GM19455 (cell line): ENCODE measurements at regions not wholly inside any gene's neighbourhood (a gene's known extent, or its start where the extent isn't known, plus 50 kb on each side); places are given as distances from the start of the nearest gene placed in this dataset.

Experiments
- ATAC-seq: cut with Tn5 transposase; IDR thresholded peaks from one replicate; pipeline ENCODE4 v1.9.1; 2021; ENCODE audit not compliant: unreplicated experiment

DNA sequence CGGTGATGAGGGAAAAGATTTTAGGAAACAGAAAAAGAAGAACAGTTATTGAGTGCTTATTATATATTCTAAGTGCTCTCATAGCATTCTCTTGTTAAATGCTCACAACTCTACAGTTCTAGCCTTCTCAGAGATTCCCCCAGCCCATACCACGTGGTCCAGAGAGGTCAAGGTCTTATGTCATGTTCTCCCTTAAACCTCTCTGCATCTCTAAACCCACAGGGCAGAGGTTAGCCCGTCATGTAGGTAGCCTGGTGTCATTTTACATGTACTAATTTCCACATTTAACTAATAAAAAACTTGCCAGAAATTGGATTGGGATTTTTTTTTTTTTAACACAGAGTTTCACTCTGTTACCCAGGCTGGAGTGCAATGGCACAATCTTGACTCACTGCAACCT lies 178.0 kb downstream of the CEMIP2 start:
- no peak for ATAC-seq

DNA sequence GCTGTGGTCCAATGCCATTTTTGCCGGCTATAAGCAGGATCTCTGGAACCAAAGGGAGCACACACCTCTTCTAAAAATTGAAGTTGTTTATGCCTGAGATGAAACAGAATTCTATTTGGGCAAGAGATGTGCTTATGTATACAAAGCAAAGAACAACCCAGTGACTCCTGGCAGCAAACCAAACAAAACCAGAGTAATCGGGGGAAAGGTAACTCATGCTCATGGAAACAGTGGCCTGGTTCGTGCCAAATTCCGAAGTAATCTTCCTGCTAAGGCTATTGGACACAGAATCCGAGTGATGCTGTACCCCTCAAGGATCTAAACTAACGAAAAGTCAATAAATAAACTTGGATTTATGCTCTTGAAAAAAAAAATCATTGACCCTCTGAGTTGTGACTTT lies 178.7 kb downstream of the CEMIP2 start:
- ATAC-seq = no peak

DNA sequence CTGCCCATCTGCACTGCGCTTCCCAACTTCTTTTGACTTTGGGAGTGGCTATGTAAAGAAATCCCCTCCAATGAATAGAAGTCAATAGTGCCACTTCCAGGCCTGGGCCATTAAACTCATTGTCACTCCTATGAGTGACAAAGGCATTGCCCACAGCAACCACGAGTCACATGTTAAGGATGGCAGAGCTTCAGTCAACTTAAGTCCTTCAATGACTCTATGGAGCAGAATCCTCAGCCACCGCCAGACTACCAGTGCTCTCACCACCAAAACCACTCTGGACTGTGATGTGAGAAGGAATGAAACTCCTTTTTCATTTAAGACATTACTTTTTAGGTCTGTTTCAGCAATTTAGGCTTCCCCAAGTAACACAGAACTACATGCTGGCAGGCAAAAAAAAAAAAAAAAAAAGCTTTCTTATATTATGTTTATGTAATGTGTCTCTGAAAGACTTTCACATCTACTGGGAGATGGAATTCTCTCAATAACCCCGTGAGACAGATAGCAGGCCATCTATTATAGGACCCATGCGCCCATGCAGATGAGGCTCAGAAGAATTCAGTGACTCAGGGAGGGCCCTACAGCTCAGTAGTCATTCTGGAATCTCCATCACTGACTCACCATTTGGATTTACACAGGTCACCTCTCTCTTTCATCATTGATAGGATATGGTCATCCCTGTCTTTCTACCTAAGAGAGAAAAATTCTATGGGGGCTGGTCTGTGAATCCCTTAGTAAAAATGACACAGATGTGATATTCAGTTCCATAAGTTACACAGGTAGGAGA lies 180.5 kb downstream of the CEMIP2 start:
- ATAC-seq = no peak

DNA sequence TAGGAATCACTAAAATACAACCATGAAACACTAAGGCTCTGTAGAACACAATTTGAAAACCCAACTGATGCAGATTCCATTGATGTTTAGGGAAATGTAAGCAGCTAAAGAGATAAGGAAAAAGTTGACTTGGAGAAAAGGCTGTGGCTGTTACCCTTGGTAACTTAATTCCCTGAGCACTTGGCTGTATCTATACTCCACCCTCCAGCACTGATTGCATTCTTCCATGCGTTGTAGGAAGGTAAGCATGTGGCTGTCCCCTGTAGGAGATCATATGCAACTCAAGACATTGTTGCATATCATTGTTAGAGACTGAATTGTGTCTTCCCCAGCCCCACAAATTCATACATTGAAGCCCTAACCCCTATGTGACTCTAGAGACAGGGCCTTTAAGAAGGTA lies 184.5 kb downstream of the CEMIP2 start:
- no peak for ATAC-seq

DNA sequence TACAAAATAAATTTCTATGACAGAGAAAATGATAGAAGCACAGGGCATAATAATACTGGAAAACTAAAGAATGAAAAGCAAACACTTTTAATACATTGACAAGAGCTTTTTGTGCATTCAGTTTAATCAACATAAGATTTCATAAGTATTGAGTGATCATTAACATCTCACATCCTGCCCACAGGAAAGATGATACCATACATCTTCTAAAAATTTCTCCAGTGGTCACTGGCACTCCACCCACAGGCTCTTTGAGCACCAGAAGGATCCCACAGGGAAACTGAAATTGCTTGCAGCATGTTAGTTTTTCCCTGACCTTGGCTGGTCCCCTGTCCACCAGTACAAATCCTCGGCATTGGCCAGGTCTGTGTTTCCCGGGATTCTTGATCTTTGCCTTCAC lies 186.0 kb downstream of the CEMIP2 start:
- ATAC-seq = no peak

DNA sequence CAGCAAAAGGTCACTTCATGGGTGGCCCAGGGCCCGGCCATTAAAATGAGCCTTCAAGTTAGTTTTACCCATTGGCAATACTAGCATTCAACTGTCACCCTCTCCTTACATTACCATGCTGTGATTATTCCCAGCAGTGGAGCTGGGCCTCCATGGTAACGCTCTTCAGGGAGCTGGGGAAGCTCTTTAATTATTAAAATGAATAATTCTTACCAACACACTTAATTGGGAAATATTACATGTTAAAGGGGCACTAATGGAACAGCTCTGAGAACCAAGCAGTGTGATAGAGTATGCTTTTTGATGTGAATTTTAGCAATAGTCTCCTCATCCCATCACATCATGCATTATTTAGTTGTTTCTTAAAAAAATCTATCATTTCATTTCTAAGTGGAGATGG lies 187.2 kb downstream of the CEMIP2 start:
- no peak for ATAC-seq

DNA sequence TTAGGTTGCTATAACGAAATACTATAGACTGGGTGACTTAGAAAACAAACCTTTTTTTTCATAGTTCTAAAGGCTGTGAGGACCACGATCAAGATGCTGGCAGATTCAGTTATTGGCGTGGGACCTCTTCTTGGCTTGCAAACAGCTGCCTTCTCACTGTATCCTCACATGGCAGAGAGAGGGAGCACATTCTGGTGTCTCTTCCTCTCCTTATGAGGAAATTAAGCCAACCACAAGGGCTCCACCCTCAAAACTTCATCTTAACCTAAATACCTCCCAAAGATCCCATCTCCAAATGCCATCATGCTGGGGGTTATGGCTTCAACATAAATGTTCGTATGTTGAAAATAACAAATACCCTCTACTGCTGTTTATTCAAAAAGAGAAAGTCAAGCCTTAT lies 197.1 kb downstream of the CEMIP2 start:
- ATAC-seq = no peak

DNA sequence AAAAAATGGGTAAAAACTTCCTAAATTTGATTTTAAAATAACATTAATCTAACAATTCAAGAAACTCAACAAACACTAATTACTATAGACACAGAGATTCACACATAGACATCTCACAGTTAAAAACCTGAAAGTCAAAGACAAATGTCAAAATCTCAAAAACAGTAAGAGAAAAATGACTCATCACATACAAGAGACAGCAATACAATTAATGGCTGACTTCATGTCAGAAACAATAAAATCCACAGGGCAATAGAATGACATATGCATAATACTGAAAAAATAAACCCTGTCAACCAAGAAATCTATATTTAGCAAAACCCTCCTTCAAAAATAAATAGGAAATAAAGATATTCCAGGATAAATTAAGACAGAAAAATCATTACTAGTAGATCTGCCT lies 200.4 kb downstream of the CEMIP2 start:
- ATAC-seq = no peak

DNA sequence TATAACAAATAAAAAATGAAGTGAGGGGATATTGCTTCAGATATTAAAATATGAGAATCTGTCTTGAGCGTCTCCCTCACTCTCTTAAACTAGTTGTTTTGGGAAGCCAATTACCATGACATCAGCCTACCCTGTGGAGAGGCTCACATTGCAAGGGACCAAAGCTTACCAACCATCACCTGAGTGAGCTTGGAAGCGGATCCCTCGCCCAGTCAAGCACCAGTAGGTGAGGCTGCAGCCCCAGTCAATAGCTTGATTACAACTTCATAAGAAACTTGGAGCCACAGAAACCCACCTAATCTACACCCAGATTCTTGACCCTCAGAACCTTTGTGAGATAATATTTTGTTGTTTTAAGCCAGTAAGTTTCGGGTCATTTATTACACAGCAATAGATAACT lies 206.2 kb downstream of the CEMIP2 start:
- ATAC-seq = no peak

DNA sequence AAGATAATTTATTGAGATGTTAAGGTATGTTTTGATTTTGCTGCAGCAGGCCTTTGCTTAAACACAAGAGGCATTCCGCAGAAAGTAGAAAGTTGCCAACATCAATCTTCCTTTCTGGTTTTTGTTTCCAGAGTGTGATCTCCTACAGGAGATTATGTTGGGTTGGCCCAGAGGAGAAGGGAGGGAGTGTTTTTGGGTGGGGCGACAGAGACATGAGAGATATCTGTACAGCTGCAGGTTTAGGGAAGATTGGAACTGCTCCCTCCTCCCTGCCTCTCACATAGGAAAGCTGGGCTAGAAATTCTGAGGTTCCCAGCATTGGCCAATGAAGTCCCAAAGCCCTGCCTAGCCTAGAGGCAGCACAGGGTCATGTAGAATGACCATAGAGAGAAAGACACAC lies 211.0 kb downstream of the CEMIP2 start:
- no peak for ATAC-seq

DNA sequence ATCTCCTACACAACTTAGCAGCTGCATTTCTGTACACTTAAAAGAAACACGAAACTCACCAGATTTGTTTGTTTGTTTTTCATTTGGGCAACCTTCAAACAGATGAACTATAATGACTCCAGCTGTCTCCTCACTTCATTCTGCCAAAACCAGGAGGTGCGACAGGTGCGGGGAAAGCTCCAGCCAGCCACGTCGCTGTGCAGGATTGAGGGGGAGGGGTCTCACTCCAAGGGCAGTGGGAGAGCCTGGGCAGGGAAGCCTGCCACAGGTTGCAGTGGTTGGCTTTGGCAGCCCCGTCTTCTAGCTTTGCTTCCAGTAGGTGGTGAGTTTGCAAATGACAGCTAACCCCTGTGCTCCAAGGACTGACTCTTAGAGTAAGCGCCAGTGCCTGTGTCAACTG lies 215.8 kb downstream of the CEMIP2 start:
- no peak for ATAC-seq

DNA sequence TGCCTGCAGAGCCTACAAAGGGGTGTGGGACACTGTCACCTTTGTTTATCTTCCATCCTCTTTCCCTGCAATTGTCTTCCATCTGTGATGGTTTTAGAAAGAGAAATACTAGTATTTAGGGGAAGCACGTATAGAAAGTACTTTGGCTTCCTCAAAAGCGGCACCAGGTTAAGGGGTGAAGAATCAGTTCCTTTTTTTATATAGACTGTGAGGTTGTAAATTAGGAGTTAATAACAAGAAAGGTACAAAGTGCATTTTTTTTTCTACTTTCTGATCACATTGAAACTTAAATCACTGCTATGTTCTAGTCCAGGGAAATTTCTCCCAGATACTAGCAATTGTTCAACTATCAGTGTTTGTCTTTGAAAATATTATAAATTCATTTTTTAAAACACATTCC lies 219.3 kb downstream of the CEMIP2 start:
- peak; percentile 86 for ATAC-seq

DNA sequence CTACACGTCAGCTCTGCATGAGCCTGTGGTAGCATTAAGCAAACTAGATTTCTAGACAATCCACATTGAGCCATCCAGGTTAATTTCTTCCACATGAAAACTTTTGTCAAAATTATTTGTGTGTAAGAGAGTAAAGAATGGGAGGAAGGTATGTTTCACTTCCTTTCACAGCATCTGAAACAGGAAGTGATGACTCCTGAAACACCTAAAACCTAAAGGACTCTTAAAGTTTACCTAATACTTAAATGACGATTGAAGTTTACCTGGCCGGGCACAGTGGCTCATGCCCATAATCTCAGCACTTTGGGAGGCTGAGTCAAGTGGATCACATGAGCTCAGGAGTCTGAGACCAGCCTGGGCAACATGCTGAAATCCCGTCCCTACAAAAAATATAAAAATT lies 223.8 kb downstream of the CEMIP2 start:
- ATAC-seq = no peak

DNA sequence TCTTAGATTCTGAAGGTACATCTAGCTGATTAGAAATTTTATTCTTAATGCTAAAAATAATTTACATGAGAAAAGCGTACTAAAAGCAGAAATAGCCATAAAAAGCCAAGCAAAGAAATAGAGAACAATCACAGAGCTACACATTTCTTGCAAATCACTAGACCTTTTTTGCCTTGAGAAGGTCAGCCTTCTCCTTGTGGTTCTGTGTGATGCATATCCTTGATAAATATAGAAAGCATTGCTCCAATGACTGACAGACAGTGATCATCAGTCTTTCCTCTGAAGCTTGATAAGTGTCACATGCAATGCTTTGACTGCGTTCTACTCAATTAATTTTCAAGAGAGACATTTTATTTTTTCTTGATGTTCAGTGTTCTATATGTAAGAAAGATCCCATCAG lies 226.9 kb downstream of the CEMIP2 start:
- ATAC-seq = no peak

DNA sequence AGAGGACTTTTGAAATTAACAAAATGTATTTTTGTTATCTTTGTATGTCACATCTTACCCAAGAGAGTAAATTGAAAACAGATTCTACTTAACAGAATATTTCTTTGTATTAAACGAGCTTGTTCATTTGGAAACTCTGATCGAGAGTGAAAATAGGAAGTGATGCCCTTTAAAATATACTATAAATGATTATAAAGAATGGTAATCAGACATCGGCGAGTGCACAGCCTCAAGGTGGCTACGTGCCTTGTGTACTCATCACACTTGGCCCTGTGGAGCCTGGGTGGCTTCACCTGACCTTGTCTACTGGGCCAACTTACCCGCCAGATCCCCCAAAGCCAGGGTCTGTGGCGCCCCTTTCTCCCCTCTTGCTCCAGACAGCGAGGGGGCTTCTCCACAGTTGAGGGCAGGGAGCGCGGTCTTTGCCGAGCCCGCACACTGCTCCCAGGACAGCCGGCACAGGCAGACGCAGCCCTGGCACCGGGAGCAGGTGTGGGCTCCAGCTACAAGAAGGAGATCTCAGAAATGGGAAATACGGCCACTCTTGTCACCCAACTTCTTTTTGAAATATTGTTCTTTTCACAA lies 243.2 kb downstream of the CEMIP2 start:
- no peak for ATAC-seq

DNA sequence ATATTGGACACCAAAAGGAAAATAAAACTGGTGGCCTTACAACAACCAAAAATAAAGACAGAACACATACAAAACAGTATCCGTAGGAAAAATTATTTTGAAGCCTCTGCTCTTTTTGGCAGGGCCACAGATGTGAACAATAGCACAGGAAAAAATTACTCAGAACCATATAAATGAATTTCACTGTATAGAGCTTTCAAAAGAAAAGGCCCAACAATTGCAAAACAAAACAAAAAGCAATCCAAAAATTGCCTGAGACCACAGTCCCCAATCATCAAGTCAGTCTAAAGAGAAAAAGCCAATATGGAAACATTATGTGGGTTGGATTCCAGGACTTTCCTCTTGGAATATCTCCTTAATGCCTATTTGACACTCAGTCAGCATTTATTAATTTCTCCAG lies 243.8 kb downstream of the CEMIP2 start:
- ATAC-seq = no peak

DNA sequence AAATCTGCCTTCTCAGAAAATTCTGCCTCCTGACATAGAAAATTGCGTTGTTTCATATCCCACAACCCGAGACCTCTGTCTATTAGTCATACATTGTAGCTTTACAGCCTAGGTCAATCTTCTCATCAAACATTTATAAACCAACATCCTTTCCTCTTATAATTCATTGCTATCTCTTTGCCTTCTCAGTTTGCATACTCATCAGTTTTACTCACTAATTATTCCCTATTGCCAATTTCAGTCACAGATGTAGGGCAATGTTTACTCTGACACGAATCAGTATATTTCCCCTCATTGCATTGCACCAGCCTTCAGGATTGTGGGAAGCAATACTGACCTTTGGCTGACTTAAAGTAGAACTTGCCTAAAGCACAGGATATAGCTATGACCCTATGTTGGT lies 247.2 kb downstream of the CEMIP2 start:
- no peak for ATAC-seq

DNA sequence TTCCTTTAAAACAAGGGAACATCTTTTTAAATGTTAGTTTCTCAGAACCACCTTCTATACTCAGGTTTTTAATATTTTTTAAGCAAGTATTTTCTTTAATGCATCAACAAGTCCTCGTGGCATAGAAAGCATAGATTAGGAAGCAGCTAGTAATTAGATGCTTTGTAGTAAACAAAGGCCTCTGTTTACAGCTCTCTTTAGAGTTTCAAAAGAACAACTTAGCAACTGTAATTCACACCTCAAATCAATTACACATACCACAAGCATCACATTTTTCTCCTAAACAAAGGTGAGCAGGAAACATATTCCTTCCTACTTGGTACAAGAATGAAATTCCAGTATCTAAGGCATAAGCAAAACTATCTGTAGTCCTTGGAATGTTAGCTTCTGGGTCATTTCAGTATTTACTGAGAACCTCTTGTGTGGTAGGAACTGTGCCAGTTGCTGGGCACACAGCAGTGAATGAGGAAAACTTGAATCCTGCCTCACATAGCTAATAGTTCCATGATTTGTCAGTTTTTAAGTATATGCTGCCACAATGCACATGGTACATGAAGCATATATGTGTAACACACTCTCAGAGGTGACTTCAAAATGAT lies 249.1 kb downstream of the CEMIP2 start:
- ATAC-seq = no peak

DNA sequence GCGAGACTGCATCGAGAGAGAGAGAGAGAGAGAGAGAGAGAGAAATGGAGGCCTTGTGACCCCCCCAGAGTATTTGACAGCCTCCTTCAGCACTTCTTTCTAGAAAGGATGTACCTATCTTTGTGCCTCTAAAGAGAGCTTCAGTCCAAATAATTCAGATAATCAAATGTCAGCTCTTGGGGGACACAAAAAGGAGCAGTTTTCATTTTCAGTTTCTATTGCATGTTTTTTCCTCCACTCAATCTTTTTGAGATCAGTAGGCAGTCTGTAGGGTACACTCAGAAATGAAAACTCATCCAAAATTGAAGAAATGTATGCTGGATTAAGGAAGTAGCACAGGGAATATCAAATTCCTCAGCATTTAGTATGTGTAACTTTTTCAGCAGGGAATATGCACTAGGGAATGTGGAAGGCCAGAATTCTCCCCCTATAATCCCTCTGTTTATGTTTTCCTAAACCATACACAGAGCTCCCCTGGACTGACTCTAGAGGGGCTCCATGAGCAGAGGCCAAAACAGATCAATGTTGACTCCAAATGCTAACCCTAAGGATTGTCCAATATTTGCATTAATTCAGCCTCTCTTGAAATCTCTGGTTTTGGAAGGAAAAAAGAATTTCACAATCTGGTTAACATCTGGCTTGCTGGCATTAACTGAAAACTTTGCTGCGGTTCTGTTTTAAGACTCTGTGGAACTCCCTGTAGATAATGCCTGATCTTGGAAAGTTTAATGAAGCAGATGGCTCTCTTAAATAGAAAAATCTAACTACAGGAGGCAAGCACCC lies 250.1 kb downstream of the CEMIP2 start:
- no peak for ATAC-seq

DNA sequence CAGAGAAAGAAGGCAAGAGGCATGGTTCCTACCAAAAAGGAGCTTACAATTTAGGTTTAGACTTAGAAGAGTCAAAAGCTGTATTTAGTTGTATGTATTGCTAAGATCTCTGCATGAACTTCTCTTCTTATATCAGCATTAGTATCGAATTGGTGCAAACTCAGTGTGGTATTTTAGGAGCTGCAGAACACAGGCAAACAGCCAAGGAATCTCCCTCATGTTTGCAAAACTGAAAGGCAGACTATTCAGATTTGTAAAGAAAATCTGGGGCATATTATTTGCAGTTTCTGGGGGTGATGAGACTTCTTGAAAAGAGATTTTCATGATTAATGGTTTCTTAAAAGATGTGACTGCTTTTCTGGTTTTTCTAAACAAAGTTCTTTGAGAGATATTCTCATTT lies 252.7 kb downstream of the CEMIP2 start:
- ATAC-seq = no peak

DNA sequence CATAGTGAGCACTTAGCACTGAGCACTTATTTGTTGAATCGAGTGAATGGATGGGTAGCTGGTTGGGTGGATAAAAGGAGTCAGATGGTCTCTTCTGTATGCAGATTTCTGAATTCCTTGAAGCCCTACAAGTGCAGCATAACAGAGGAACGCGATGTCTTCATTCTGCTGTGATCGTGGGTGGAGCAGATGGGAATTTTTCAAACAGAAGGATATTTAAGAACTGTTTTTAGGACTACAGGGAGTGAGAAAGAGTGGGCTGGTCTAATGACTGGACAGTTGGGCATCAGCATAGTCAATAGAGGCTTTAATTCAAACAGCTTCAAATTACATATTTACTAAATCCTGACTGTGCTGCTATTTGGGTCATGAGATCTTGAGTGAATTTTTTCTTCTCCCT lies 253.2 kb downstream of the CEMIP2 start:
- ATAC-seq = no peak
